Heart right ventricle (tissue), 16 donors: ENCODE measurements at regions not wholly inside any gene's neighbourhood (a gene's known extent, or its start where the extent isn't known, plus 50 kb on each side); places are given as distances from the start of the nearest gene placed in this dataset.

Experiments used
- ATAC-seq, 8 donors: fragments of 200-7000 bp; cut with Tn5 transposase; one replicate each; pipeline ENCODE4 v1.9.1; 2020; ENCODE audit warnings: mild to moderate bottlenecking in 8 of 8, moderate library complexity in 8 of 8, moderate number of reproducible peaks in 1 of 8
- DNase-seq, 2 donors: peaks; one replicate each; pipeline ENCODE4 v3.0.0-alpha.2; 2020
- H3K27ac ChIP-seq, 10 donors: fragments of 200-600 bp; sonication (generic) in 2 of 10; one replicate each; pipeline versions ENCODE4 v1.5.0 to v1.8.0; 2020 to 2022; ENCODE audit warnings: mild to moderate bottlenecking in 3 of 10
- H3K27me3 ChIP-seq, 7 donors: fragments of 200-600 bp; one replicate each; pipeline ENCODE4 v1.8.0; 2021 to 2022; ENCODE audit warnings: mild to moderate bottlenecking in 2 of 7
- H3K36me3 ChIP-seq, 9 donors: fragments of 200-600 bp; sonication (generic) in 1 of 9; one replicate each; pipeline versions ENCODE4 v1.5.0 to v1.8.0; 2020 to 2022; ENCODE audit warnings: mild to moderate bottlenecking in 2 of 9
- H3K4me1 ChIP-seq, 9 donors: fragments of 200-600 bp; sonication (generic) in 1 of 9; one replicate each; pipeline versions ENCODE4 v1.5.0 to v1.8.0; 2020 to 2022; ENCODE audit warnings: mild to moderate bottlenecking in 4 of 9
- H3K4me3 ChIP-seq, 10 donors: fragments of 200-600 bp; sonication (generic) in 2 of 10; one replicate each; pipeline versions ENCODE4 v1.5.0 to v1.8.0; 2020 to 2022; ENCODE audit warnings: mild to moderate bottlenecking in 7 of 10, moderate library complexity in 2 of 10
- H3K9me3 ChIP-seq, 11 donors: fragments of 200-600 bp in 10 of 11; sonication (generic) in 2 of 11; one replicate each; pipeline versions ENCODE4 v1.5.0 to v1.8.0; 2013 to 2022; ENCODE audit warnings: mild to moderate bottlenecking in 2 of 11, control low read depth in 1 of 11, moderate library complexity in 1 of 11
- whole genome bisulfite sequencing, 2 donors: extraction: QIAGEN DNeasy Blood & Tissue Kit; methylation state at CpG; one replicate each; pipeline ENCODE4 v1.1.7; 2013; ENCODE audit warnings: inconsistent platforms in 1 of 2; 5-methylcytosine and 5-hydroxymethylcytosine counted together
- intact Hi-C, 10 donors: fragments of 100-400 bp; cut with DNase I; formaldehyde crosslinking; loops; one replicate each; pipeline versions ENCODE4 v1.11.1 to v1.14.2; 2022
- TF ChIP-seq, protein P1 (sequence below), 9 donors: fragments of 200-600 bp; sonication (generic) in 2 of 9; IDR thresholded peaks; one replicate each; pipeline versions ENCODE4 v1.5.0 to v1.8.0; 2021 to 2022; ENCODE audit warnings: antibody characterized with exemption in 9 of 9, mild to moderate bottlenecking in 5 of 9, moderate library complexity in 1 of 9
- donor health status: Arrhythmogenic right ventricular cardiomyopathy.
- donor health status: ischemic (EF 13 %, LVEDD 7.1; RV severe dilation, severe dysfunction).
- donor health status: healthy with polysubstance abuse.
- donor health status: DM: no; HTN: yes; CAD: no.
- donor health status: DM: no; HTN: no; CAD: no.
- donor health status: ischemic (EF 25% LVEDD 6.9; RV normal size, moderate dysfunction).
- donor health status: ischemic (EF 25% LVEDD 5.7; RV mildly dilated, moderate dysfunction).
- donor health status: healthy.
- donor health status: DM: yes; HTN: yes; CAD: no.
- donor health status: Ischemic cardiomyopathy.
- donor health status: ischemic (EF 35%, LVEDD 5.7; RV mildly dilated, moderate dysfunction).
- donor health status: nonischemic (EF 11% LVEDD 7.7; RV severe dilation, severe dysfunction).
- donor health status: DM: yes; HTN: yes; CAD: no.
- donor health status: PGD.
- donor health status: ischemic (EF 29% LVEDD 5.4; RV normal size, mild dysfunction).
- donor health status: nonischemic (EF 23%, LVEDD 6.1; RV moderate dilation, normal function).

DNA sequence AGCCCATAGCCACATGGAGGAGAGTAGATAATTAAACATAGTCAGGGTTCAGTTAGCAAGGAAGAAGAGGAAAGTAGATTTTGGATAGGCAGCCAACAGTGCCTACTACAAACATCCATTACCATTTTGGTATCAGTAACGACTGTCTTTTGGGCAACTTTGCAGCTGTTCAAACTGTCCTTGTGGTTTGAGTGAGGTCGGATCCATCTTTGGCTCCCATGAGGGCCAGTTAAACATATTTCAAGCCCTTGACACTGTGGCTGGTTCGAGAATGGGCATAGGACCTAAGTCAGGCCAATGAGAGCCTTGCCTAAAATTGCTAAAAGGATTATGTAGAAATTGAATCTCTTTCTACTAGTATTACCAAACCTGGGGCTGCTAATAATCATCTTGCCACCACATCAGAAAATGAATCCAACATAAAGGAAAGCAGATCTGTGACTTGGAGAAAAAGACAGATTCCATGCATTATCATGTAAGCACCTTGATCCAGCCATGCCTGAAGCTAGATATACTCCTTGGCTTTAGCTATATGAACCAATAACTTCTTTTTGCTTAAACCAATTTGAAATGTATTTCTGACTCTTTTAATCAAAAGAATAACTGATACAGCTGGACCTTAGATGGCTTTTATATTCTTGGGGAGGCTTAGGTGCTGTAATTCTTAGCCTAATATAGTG, 75.0 kb upstream of the STAM2 start:
- 76 to 82% methylated on average over 3 of the region's 3 CpGs for WGBS, 2 donors
- no peaks in the 10 kb centered on the region for H3K9me3 ChIP-seq
- no peak overlapping the region for H3K4me3 ChIP-seq
- no peaks in the 10 kb centered on the region for H3K4me1 ChIP-seq
- TF ChIP-seq, protein P1, sequence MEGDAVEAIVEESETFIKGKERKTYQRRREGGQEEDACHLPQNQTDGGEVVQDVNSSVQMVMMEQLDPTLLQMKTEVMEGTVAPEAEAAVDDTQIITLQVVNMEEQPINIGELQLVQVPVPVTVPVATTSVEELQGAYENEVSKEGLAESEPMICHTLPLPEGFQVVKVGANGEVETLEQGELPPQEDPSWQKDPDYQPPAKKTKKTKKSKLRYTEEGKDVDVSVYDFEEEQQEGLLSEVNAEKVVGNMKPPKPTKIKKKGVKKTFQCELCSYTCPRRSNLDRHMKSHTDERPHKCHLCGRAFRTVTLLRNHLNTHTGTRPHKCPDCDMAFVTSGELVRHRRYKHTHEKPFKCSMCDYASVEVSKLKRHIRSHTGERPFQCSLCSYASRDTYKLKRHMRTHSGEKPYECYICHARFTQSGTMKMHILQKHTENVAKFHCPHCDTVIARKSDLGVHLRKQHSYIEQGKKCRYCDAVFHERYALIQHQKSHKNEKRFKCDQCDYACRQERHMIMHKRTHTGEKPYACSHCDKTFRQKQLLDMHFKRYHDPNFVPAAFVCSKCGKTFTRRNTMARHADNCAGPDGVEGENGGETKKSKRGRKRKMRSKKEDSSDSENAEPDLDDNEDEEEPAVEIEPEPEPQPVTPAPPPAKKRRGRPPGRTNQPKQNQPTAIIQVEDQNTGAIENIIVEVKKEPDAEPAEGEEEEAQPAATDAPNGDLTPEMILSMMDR (IDR thresholded peaks at IDR 0.05) = no peak
- H3K36me3 ChIP-seq = no peaks in the 10 kb centered on the region
- peaks cover 0 to 6% (median 0%) of the 10 kb centered on the region in 7 donors for H3K27me3 ChIP-seq
- H3K27ac ChIP-seq = no peak overlapping the region
- intact Hi-C loops = no loop called here
- ATAC-seq (no peak), DNase-seq (no peak)

DNA sequence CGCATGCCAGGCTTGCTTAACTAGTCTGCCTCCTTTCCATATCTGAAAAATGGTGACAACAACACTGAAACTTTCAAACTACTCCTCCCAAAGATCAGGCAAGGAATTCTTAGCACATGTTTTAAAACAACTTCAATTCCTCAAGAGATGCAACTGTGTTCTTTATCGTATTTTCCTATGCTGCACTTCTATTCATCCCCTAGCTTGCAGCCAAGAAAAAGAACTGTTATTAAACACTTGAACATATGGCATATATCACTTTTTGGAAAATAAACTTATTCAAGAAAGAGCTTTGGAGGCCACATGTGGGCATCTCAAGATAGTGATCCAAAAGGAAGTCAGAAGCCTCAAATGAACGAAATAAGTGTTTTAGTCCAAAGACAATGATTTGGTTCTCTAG, 75.6 kb upstream of the STAM2 start:
- no peaks in the 10 kb centered on the region for H3K9me3 ChIP-seq
- ATAC-seq = no peak
- 61 to 65% methylated on average over 3 of the region's 3 CpGs for WGBS, 2 donors

DNA sequence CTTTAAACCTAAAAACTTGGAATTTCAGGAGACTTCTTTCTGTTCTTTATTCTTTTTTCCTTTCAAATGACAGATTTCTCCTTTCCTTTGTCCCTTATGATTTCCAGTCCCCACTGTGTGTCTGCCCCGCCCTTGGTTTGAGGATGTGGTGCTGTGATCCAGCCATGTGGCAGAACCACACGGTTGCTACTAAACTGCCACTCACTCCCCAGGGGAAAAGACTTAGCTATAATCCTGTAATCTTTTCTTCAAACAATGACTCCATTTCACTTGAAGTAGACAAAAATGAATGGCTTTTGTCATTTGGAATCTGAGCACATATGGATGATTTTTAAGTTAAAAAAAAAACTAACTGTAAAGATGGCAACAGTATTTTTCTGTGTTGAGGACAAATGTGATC, 76.2 kb upstream of the STAM2 start:
- Histone ChIP-seq H3K27me3 (peaks cover 0 to 6% (median 0%) of the 10 kb centered on the region in 7 donors), H3K36me3 (no peaks in the 10 kb centered on the region), H3K27ac (no peak overlapping the region), H3K4me3 (no peak overlapping the region), H3K4me1 (no peaks in the 10 kb centered on the region), H3K9me3 (no peaks in the 10 kb centered on the region)
- intact Hi-C loops = no loop called here
- DNase-seq = no peak
- ATAC-seq = no peak
- WGBS, 2 donors = 56 to 62% methylated on average over 2 of the region's 2 CpGs
- TF ChIP-seq, protein P1 (IDR thresholded peaks at IDR 0.05) = no peak

More for the DNA sequence above, 75.6 kb upstream of the STAM2 start:
- H3K27me3 ChIP-seq = peaks cover 0 to 6% (median 0%) of the 10 kb centered on the region in 7 donors
- H3K4me1 ChIP-seq = no peaks in the 10 kb centered on the region
- DNase-seq = no peak
- H3K36me3 ChIP-seq = no peaks in the 10 kb centered on the region
- H3K4me3 ChIP-seq = no peak overlapping the region
- TF ChIP-seq, protein P1 (IDR thresholded peaks at IDR 0.05) = no peak
- intact Hi-C loops = no loop called here
- H3K27ac ChIP-seq = no peak overlapping the region

DNA sequence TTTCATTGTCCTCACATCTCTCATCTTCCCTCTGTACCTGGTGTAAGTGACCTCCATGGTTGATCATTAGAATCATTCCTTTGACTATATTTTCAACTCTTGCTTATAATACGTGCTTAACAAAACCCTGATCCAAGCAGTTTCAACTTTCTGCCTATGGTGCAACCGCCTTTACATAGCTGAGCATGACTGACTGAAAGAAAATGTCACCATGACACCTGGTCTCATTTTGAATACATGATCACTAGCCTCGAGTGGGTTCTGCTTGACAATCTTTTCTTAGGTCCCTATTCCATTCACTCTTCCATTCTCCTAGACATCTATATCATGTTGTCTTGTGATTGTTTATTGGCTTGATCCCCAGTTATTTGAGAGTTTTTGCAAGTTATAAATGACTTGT, 78.9 kb upstream of the STAM2 start:
- TF ChIP-seq, protein P1 (IDR thresholded peaks at IDR 0.05) = no peak
- H3K9me3 ChIP-seq = no peaks in the 10 kb centered on the region
- H3K27ac ChIP-seq = no peak overlapping the region
- no peaks in the 10 kb centered on the region for H3K4me1 ChIP-seq
- no peaks in the 10 kb centered on the region for H3K36me3 ChIP-seq
- H3K27me3 ChIP-seq = peaks cover 0 to 9% (median 0%) of the 10 kb centered on the region in 7 donors
- no peak overlapping the region for H3K4me3 ChIP-seq
- intact Hi-C loops = no loop called here
- WGBS, 2 donors = 94% methylated on average over 3 of the region's 3 CpGs
- DNase-seq (no peak), ATAC-seq (no peak)
